GM12878 (cell line): ENCODE measurements at regions not wholly inside any gene's neighbourhood (a gene's known extent, or its start where the extent isn't known, plus 50 kb on each side); places are given as distances from the start of the nearest gene placed in this dataset.

ENCODE experiments used
- BHLHE40 ChIP-seq, 2 experiments: fragments of 450-650 bp in 1 of 2; IDR thresholded peaks; 2 replicates each; pipeline ENCODE4 v1.6.1; 2011 to 2017; ENCODE audit warnings: low read depth in 2 of 2, borderline replicate concordance in 1 of 2, improper control_type of control experiment in 1 of 2, low read length in 1 of 2, mild to moderate bottlenecking in 1 of 2
- MTA3 ChIP-seq: IDR thresholded peaks from 2 replicates; pipeline ENCODE4 v1.6.1; 2012; ENCODE audit warnings: low read length, inconsistent platforms, borderline replicate concordance
- POLR2AphosphoS5 ChIP-seq: IDR thresholded peaks from 2 replicates; pipeline ENCODE4 v1.6.1; 2011; ENCODE audit warnings: mild to moderate bottlenecking, low read length, inconsistent platforms
- RAD21 ChIP-seq: IDR thresholded peaks from 2 replicates; pipeline ENCODE4 v1.6.1; 2011; ENCODE audit warnings: mild to moderate bottlenecking, low read depth, low read length, moderate library complexity; ENCODE audit not compliant: insufficient read depth
- RUNX3 ChIP-seq: IDR thresholded peaks from 2 replicates; pipeline ENCODE4 v1.6.1; 2012; ENCODE audit warnings: low read length, inconsistent platforms
- SKIL ChIP-seq: fragments of 450-650 bp; IDR thresholded peaks from 2 replicates; pipeline ENCODE4 v1.6.1; 2017; ENCODE audit warnings: mild to moderate bottlenecking, low read depth, inconsistent platforms; ENCODE audit not compliant: poor library complexity, severe bottlenecking
- SPI1 ChIP-seq: IDR thresholded peaks from 2 replicates; pipeline ENCODE4 v1.6.1; 2011; ENCODE audit warnings: low read depth, mild to moderate bottlenecking, low read length, moderate library complexity, borderline replicate concordance; ENCODE audit not compliant: insufficient read depth
- SREBF2 ChIP-seq: IDR thresholded peaks from 2 replicates; pipeline ENCODE4 v1.6.1; 2012; ENCODE audit warnings: mild to moderate bottlenecking, low read length
- TAF1 ChIP-seq: IDR thresholded peaks from 2 replicates; pipeline ENCODE4 v1.6.1; 2011; ENCODE audit warnings: mild to moderate bottlenecking, low read depth, low read length, borderline replicate concordance
- TF ChIP-seq, protein P1 (sequence below), 3 experiments: IDR thresholded peaks in 2 of 3; conservative IDR thresholded peaks in 1 of 3; 2 replicates each; pipeline ENCODE4 v1.5.1; 2011; ENCODE audit warnings: low read depth in 3 of 3, low read length in 3 of 3, mild to moderate bottlenecking in 3 of 3, control low read depth in 2 of 3, moderate library complexity in 2 of 3, inconsistent platforms in 1 of 3, mixed read lengths in 1 of 3; ENCODE audit not compliant: control insufficient read depth in 2 of 3, insufficient read depth in 1 of 3; ENCODE audit errors: extremely low read depth in 1 of 3

GRCh38 chr13:90613076-90613795 lies 734.3 kb upstream of the MIR17HG start:
- TF ChIP-seq MTA3 = no peak
- TF ChIP-seq POLR2AphosphoS5 = no peak
- TF ChIP-seq RUNX3 = no peak
- TF ChIP-seq TAF1 = no peak
- TF ChIP-seq BHLHE40 (IDR thresholded peaks at IDR 0.05; ENCODE audit: borderline replicate concordance in 1 of 2, low read depth in 2 of 2, low read length in 1 of 2) = no peak
- no peak for TF ChIP-seq SREBF2
- TF ChIP-seq SKIL = no peak
- TF ChIP-seq RAD21 = no peak
- no peak for TF ChIP-seq SPI1
- TF ChIP-seq, protein P1, sequence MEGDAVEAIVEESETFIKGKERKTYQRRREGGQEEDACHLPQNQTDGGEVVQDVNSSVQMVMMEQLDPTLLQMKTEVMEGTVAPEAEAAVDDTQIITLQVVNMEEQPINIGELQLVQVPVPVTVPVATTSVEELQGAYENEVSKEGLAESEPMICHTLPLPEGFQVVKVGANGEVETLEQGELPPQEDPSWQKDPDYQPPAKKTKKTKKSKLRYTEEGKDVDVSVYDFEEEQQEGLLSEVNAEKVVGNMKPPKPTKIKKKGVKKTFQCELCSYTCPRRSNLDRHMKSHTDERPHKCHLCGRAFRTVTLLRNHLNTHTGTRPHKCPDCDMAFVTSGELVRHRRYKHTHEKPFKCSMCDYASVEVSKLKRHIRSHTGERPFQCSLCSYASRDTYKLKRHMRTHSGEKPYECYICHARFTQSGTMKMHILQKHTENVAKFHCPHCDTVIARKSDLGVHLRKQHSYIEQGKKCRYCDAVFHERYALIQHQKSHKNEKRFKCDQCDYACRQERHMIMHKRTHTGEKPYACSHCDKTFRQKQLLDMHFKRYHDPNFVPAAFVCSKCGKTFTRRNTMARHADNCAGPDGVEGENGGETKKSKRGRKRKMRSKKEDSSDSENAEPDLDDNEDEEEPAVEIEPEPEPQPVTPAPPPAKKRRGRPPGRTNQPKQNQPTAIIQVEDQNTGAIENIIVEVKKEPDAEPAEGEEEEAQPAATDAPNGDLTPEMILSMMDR (IDR thresholded peaks at IDR 0.05 in 2 of 3, conservative IDR thresholded peaks at IDR 0.05 in 1 of 3; ENCODE audit: control insufficient read depth in 2 of 3, extremely low read depth in 1 of 3, insufficient read depth in 1 of 3, low read depth in 3 of 3, low read length in 3 of 3) = no peak
